OCI-LY3 (cell line): ENCODE measurements at regions not wholly inside any gene's neighbourhood (a gene's known extent, or its start where the extent isn't known, plus 50 kb on each side); places are given as distances from the start of the nearest gene placed in this dataset.

ENCODE experiments used
- EZH2phosphoT487 ChIP-seq: fragments of 200-600 bp; shearing (Covaris generic); IDR thresholded peaks from 2 replicates; pipeline ENCODE4 v1.6.1; 2018; ENCODE audit warnings: antibody characterized with exemption, mixed run types, low read depth
- TF ChIP-seq, protein P1 (sequence below): fragments of 200-600, 300-600 bp; sonication (generic); IDR thresholded peaks from 2 replicates; pipeline ENCODE4 v1.5.1; 2014; ENCODE audit warnings: antibody characterized with exemption, low read length, low read depth

DNA sequence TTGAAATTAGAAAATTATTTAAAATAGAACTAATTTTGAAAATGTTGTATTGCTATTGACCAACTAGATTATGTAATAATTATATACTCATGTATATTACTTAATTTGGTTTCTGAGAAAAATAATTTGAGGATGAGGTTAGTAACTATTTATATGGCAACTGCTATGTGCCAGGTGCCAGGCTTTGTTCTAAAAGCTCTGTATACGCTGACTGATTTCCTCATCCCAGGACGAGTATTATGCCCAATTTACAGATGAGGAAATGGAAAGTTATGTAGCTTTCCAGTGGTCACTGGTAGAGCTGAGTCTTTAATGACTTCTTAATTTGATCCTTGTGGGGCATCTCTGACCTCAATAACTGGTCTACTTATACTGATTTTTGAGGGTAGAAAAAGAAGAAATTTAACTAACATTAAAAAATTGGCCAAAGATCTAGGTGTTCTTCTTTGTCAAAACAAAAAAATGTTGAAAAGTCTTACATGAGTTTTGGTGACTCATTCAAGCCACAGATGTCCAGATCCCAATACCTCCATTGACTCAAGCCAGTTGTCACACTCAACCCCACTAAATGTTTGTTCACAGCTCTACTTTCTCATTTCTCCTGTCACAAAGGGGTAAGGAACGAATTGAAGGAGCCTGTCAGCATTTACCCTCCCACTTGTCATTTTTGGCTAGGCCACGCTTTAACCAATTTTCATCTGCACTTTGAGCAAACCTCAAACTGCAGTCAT lies 228.1 kb upstream of the MEF2C start:
- TF ChIP-seq, protein P1, sequence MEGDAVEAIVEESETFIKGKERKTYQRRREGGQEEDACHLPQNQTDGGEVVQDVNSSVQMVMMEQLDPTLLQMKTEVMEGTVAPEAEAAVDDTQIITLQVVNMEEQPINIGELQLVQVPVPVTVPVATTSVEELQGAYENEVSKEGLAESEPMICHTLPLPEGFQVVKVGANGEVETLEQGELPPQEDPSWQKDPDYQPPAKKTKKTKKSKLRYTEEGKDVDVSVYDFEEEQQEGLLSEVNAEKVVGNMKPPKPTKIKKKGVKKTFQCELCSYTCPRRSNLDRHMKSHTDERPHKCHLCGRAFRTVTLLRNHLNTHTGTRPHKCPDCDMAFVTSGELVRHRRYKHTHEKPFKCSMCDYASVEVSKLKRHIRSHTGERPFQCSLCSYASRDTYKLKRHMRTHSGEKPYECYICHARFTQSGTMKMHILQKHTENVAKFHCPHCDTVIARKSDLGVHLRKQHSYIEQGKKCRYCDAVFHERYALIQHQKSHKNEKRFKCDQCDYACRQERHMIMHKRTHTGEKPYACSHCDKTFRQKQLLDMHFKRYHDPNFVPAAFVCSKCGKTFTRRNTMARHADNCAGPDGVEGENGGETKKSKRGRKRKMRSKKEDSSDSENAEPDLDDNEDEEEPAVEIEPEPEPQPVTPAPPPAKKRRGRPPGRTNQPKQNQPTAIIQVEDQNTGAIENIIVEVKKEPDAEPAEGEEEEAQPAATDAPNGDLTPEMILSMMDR, result no peak
- TF ChIP-seq EZH2phosphoT487, result no peak
